AG04450 (cell line): ENCODE measurements at regions not wholly inside any gene's neighbourhood (a gene's known extent, or its start where the extent isn't known, plus 50 kb on each side); places are given as distances from the start of the nearest gene placed in this dataset.

Experiments used
- CTCF ChIA-PET: fragments of 300-600, 350-600 bp; formaldehyde crosslinking; extraction: SDS; loops from one replicate; lab custom pipeline; 2022; ENCODE audit warnings: antibody characterized with exemption, inconsistent platforms; lab: Charles Lee
- POLR2A ChIA-PET: fragments of 350-600 bp; formaldehyde crosslinking; extraction: SDS; loops from one replicate; lab custom pipeline; 2021; ENCODE audit warnings: antibody characterized with exemption, inconsistent platforms; lab: Yijun Ruan, JAX
- DNase-seq: peaks from one replicate; pipeline ENCODE4 v3.0.0-alpha.2; 2011; ENCODE audit warnings: low read depth, low spot score
- H3K27ac ChIP-seq: one replicate; pipeline ENCODE4 v1.5.1; 2012; ENCODE audit warnings: low read depth, low read length, control low read depth
- H3K27me3 ChIP-seq: one replicate; pipeline ENCODE4 v1.6.0; 2012; ENCODE audit warnings: low read length; ENCODE audit not compliant: control insufficient read depth, insufficient read depth
- H3K4me3 ChIP-seq: 2 replicates; pipeline ENCODE4 v1.5.1; 2011; ENCODE audit warnings: mild to moderate bottlenecking, low read depth, low read length, control low read depth
- H3K9me3 ChIP-seq: 2 replicates; pipeline ENCODE4 v1.5.1; 2012; ENCODE audit warnings: low read length; ENCODE audit not compliant: control insufficient read depth, insufficient read depth
- CTCF ChIP-seq: IDR thresholded peaks from 2 replicates; pipeline ENCODE4 v1.5.1; 2011; ENCODE audit warnings: low read depth, low read length, control low read depth, inconsistent platforms

- no peaks in the 10 kb centered on the region for H3K27me3 ChIP-seq
- no peaks in the 10 kb centered on the region for H3K9me3 ChIP-seq
- no peak for TF ChIP-seq CTCF
- CTCF ChIA-PET: no interaction called here
- no peak overlapping the region for H3K4me3 ChIP-seq
- POLR2A ChIA-PET: no interaction called here
- no peak overlapping the region for H3K27ac ChIP-seq
- no peak for DNase-seq
Observed at GRCh38 chr11:97638641-97639224, 1248.9 kb downstream of the JRKL start.

GRCh38 chr11:97641988-97642387 is 1252.2 kb downstream of the JRKL start:
- ChIA-PET CTCF (no interaction called here), POLR2A (no interaction called here)
- TF ChIP-seq CTCF: no peak
- Histone ChIP-seq H3K27me3 (no peaks in the 10 kb centered on the region), H3K9me3 (no peaks in the 10 kb centered on the region), H3K27ac (no peak overlapping the region), H3K4me3 (no peak overlapping the region)
- no peak for DNase-seq

DNA sequence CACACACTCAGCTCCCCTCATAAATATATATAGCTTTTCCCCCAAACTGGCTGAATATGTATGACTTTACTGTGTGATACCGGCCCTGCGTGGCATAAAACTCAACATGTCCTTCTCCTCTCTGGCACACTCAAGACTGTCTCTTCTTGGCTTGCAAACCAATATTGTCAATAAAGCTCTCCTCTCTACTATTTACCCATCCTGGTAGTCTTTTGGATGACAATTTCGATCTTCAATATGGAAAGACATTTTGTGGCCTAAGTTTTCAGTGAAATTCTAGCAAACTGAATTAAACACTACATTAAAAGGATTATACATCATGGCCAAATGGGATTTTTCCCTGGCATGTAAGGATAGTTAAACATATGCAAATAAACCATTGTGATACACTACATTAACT is 1255.9 kb downstream of the JRKL start:
- ChIA-PET POLR2A (no interaction called here), CTCF (no interaction called here)
- H3K9me3 ChIP-seq: no peaks in the 10 kb centered on the region
- no peak for TF ChIP-seq CTCF
- H3K27ac ChIP-seq: no peak overlapping the region
- DNase-seq: no peak
- no peaks in the 10 kb centered on the region for H3K27me3 ChIP-seq
- no peak overlapping the region for H3K4me3 ChIP-seq

- ChIA-PET POLR2A (no interaction called here), CTCF (no interaction called here)
- Histone ChIP-seq H3K27ac (no peak overlapping the region), H3K27me3 (no peaks in the 10 kb centered on the region), H3K4me3 (no peak overlapping the region), H3K9me3 (peaks cover 2% of the 10 kb centered on the region; the same call in 1 of the 2 replicates)
- DNase-seq: no peak
- no peak for TF ChIP-seq CTCF
Observed at GRCh38 chr11:97656356-97656755, 1266.5 kb downstream of the JRKL start.

DNA sequence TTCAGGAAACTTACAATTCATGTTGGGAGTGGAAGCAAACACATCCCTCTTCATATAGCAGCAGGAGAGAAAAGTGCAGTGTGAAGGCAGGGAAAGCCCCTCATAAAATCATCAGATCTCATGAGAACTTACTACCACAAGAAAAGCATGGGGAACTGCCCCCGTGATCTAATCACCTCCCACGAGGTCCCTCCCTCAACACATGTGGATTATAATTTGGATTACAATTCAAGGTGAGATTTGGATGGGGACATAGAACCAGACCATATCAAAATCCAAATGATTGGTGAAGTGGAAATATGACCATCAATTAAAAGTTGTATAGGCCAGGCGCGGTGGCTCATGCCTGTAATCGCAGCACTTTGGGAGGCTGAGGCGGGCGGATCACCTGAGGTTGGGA is 1268.0 kb downstream of the JRKL start:
- Histone ChIP-seq H3K4me3 (no peak overlapping the region), H3K9me3 (no peaks in the 10 kb centered on the region), H3K27ac (no peak overlapping the region), H3K27me3 (no peaks in the 10 kb centered on the region)
- TF ChIP-seq CTCF: no peak
- no peak for DNase-seq
- ChIA-PET CTCF (no interaction called here), POLR2A (no interaction called here)
